ENCODE measurements at regions not wholly inside any gene's neighbourhood (a gene's known extent, or its start where the extent isn't known, plus 50 kb on each side); places are given as distances from the start of the nearest gene placed in this dataset.

DNA sequence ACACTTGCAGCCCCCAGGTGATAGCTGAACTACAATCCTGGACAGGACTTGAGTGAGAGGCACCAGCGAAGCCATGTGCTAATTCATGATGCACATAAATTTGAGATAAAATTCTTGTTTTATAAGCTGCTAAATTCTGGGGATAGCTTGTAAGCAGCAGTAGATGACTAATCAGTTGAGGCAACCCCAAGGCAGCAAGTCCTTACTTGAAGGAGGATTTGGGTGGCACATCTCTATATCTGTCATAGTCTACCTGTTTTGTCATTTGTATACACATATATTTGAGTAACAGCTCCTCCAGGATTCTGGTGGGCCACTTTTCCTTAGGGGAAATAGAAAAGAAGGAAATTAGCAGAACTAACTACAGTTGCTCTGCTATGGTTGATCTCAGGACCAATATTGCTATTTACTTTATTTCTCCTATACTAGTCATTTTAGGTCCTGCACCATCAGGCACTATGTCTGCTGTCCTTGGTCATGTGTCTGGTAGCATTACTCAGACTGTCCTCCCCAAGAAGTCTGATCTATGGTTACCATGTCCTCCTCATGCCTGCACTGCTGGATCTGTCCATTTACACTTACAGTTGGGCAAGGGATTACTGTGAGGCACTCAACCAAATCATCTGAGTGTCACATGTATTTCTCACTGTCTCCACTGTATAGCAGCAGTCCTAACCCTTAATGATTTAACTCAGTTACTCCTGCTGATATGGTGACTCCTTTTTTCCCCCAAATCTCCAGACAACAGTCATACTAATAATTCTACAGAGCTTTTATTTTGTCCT is 436.0 kb upstream of the CWC22 start:
- Histone ChIP-seq H3K27me3 (ENCODE audit: insufficient read depth, low read length, poor library complexity) (no peaks in the 10 kb centered on the region), H3K4me1 (ENCODE audit: control insufficient read depth, low read depth, low read length) (no peaks in the 10 kb centered on the region), H3K36me3 (ENCODE audit: control insufficient read depth, insufficient read depth, low read length) (no peaks in the 10 kb centered on the region), H2BK120ac (ENCODE audit: low read depth, low read length) (no peak overlapping the region), H3K4ac (ENCODE audit: low read depth, low read length) (no peak overlapping the region), H3K79me1 (ENCODE audit: low read length) (no peaks in the 10 kb centered on the region), H3K9ac (ENCODE audit: low read length) (no peak overlapping the region), H4K8ac (ENCODE audit: low read depth, low read length) (no peak overlapping the region), H3K23ac (ENCODE audit: low read length) (no peak overlapping the region), H3K4me3 (ENCODE audit: low read length) (no peak overlapping the region), H3K4me2 (ENCODE audit: low read length) (no peak overlapping the region), H2BK15ac (replicated peaks; ENCODE audit: low read depth) (no peak overlapping the region), H3K18ac (ENCODE audit: low read length) (no peak overlapping the region), H3K79me2 (ENCODE audit: control insufficient read depth, insufficient read depth, low read length) (no peaks in the 10 kb centered on the region), H3K56ac (ENCODE audit: low read length) (no peak overlapping the region), H2BK5ac (ENCODE audit: low read length) (no peak overlapping the region), H3K27ac (ENCODE audit: low read depth, low read length) (no peak overlapping the region), H2AK5ac (ENCODE audit: low read length) (no peak overlapping the region), H4K5ac (ENCODE audit: low read length) (no peak overlapping the region)
- no CpG with 5 or more reads among the region's 1 CpG for WGBS (ENCODE audit: extremely low coverage, insufficient coverage, low lambda C conversion rate)
- no peak for DNase-seq

GRCh38 chr2:180419212-180419611 is 412.1 kb upstream of the CWC22 start:
- DNase-seq: no peak
- no CpG with 5 or more reads among the region's 3 CpGs for WGBS (ENCODE audit: extremely low coverage, insufficient coverage, low lambda C conversion rate)

DNA sequence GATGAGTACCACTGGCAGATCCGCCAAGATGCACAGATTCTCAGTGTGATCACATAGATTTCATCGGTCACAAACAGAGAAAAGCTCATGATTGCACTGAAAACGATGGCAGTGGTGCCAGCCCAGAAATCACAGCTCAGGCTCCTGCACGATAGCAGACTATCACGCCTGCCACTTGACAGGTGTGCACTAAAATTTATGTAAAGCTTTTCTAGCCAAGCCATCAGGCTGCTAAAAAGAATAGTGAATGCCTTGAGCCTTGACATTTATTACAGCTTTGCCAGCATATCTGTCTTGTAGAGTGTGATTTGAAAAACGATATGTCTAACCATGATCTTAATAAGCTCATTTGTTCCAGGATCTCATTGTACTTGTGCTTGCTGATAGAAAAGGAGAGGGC is 409.5 kb upstream of the CWC22 start:
- Histone ChIP-seq H3K27ac (ENCODE audit: low read depth, low read length) (no peak overlapping the region), H4K8ac (ENCODE audit: low read depth, low read length) (no peak overlapping the region), H3K56ac (ENCODE audit: low read length) (no peak overlapping the region), H3K4me2 (ENCODE audit: low read length) (no peak overlapping the region), H3K4me1 (ENCODE audit: control insufficient read depth, low read depth, low read length) (no peaks in the 10 kb centered on the region), H3K27me3 (ENCODE audit: insufficient read depth, low read length, poor library complexity) (no peaks in the 10 kb centered on the region), H2BK15ac (replicated peaks; ENCODE audit: low read depth) (no peak overlapping the region), H4K5ac (ENCODE audit: low read length) (no peak overlapping the region), H3K23ac (ENCODE audit: low read length) (no peak overlapping the region), H2BK120ac (ENCODE audit: low read depth, low read length) (no peak overlapping the region), H2BK5ac (ENCODE audit: low read length) (no peak overlapping the region), H3K79me1 (ENCODE audit: low read length) (no peaks in the 10 kb centered on the region), H3K79me2 (ENCODE audit: control insufficient read depth, insufficient read depth, low read length) (no peaks in the 10 kb centered on the region), H3K4ac (ENCODE audit: low read depth, low read length) (no peak overlapping the region), H2AK5ac (ENCODE audit: low read length) (no peak overlapping the region), H3K36me3 (ENCODE audit: control insufficient read depth, insufficient read depth, low read length) (no peaks in the 10 kb centered on the region), H3K9ac (ENCODE audit: low read length) (no peak overlapping the region), H3K18ac (ENCODE audit: low read length) (no peak overlapping the region), H3K4me3 (ENCODE audit: low read length) (no peak overlapping the region)
- WGBS (ENCODE audit: extremely low coverage, insufficient coverage, low lambda C conversion rate): no CpG with 5 or more reads among the region's 6 CpGs
- DNase-seq: no peak

More at GRCh38 chr2:180419212-180419611, 412.1 kb upstream of the CWC22 start:
- Histone ChIP-seq H2AK5ac (ENCODE audit: low read length) (no peak overlapping the region), H3K9ac (ENCODE audit: low read length) (no peak overlapping the region), H3K4me2 (ENCODE audit: low read length) (no peak overlapping the region), H3K27ac (ENCODE audit: low read depth, low read length) (no peak overlapping the region), H3K23ac (ENCODE audit: low read length) (no peak overlapping the region), H3K56ac (ENCODE audit: low read length) (no peak overlapping the region), H3K36me3 (ENCODE audit: control insufficient read depth, insufficient read depth, low read length) (no peaks in the 10 kb centered on the region), H3K4me1 (ENCODE audit: control insufficient read depth, low read depth, low read length) (no peaks in the 10 kb centered on the region), H4K5ac (ENCODE audit: low read length) (no peak overlapping the region), H3K79me2 (ENCODE audit: control insufficient read depth, insufficient read depth, low read length) (no peaks in the 10 kb centered on the region), H2BK120ac (ENCODE audit: low read depth, low read length) (no peak overlapping the region), H2BK15ac (replicated peaks; ENCODE audit: low read depth) (no peak overlapping the region), H3K27me3 (ENCODE audit: insufficient read depth, low read length, poor library complexity) (no peaks in the 10 kb centered on the region), H3K18ac (ENCODE audit: low read length) (no peak overlapping the region), H3K4me3 (ENCODE audit: low read length) (no peak overlapping the region), H4K8ac (ENCODE audit: low read depth, low read length) (no peak overlapping the region), H3K4ac (ENCODE audit: low read depth, low read length) (no peak overlapping the region), H2BK5ac (ENCODE audit: low read length) (no peak overlapping the region), H3K79me1 (ENCODE audit: low read length) (no peaks in the 10 kb centered on the region)

- no peaks in the 10 kb centered on the region for H3K4me1 ChIP-seq (ENCODE audit: control insufficient read depth, low read depth, low read length)
- H3K27ac ChIP-seq (ENCODE audit: low read depth, low read length): no peak overlapping the region
- no peaks in the 10 kb centered on the region for H3K27me3 ChIP-seq (ENCODE audit: insufficient read depth, low read length, poor library complexity)
- H4K5ac ChIP-seq (ENCODE audit: low read length): no peak overlapping the region
- no CpG with 5 or more reads among the region's 2 CpGs for WGBS (ENCODE audit: extremely low coverage, insufficient coverage, low lambda C conversion rate)
- no peak overlapping the region for H4K8ac ChIP-seq (ENCODE audit: low read depth, low read length)
- no peak overlapping the region for H3K4me2 ChIP-seq (ENCODE audit: low read length)
- H3K36me3 ChIP-seq (ENCODE audit: control insufficient read depth, insufficient read depth, low read length): no peaks in the 10 kb centered on the region
- H2BK120ac ChIP-seq (ENCODE audit: low read depth, low read length): no peak overlapping the region
- H2AK5ac ChIP-seq (ENCODE audit: low read length): no peak overlapping the region
- H3K56ac ChIP-seq (ENCODE audit: low read length): no peak overlapping the region
- H3K9ac ChIP-seq (ENCODE audit: low read length): no peak overlapping the region
- no peak overlapping the region for H2BK15ac ChIP-seq (replicated peaks; ENCODE audit: low read depth)
- no peak overlapping the region for H3K4ac ChIP-seq (ENCODE audit: low read depth, low read length)
- no peak overlapping the region for H2BK5ac ChIP-seq (ENCODE audit: low read length)
- H3K23ac ChIP-seq (ENCODE audit: low read length): no peak overlapping the region
- H3K79me1 ChIP-seq (ENCODE audit: low read length): no peaks in the 10 kb centered on the region
- no peaks in the 10 kb centered on the region for H3K79me2 ChIP-seq (ENCODE audit: control insufficient read depth, insufficient read depth, low read length)
- H3K4me3 ChIP-seq (ENCODE audit: low read length): no peak overlapping the region
- DNase-seq: no peak
- H3K18ac ChIP-seq (ENCODE audit: low read length): no peak overlapping the region
Measured at GRCh38 chr2:180413336-180413735, 406.2 kb upstream of the CWC22 start.

DNA sequence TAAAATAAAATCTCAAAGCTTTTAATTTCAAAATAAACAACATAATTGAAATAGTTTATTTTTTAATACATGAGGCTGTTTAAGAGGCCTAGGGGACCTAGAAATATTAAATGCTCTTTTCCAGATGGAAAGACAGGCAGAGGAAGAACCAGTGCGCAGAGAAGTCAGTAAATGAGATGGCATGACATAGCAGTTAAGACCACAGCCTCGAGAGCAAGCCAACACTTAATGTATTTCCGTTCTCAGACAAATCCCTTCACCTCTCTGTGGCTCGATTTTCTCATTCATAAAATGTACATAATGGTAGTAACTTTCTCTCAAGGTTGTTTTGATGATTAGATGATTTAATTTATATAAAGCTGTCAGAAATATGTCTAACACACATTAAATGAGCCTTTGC is 405.1 kb upstream of the CWC22 start:
- Histone ChIP-seq H4K5ac (ENCODE audit: low read length) (no peak overlapping the region), H3K27ac (ENCODE audit: low read depth, low read length) (no peak overlapping the region), H3K9ac (ENCODE audit: low read length) (no peak overlapping the region)

GRCh38 chr2:180411661-180412060 is 404.6 kb upstream of the CWC22 start:
- Histone ChIP-seq H3K23ac (ENCODE audit: low read length) (no peak overlapping the region), H3K18ac (ENCODE audit: low read length) (no peak overlapping the region), H4K5ac (ENCODE audit: low read length) (no peak overlapping the region), H3K27me3 (ENCODE audit: insufficient read depth, low read length, poor library complexity) (no peaks in the 10 kb centered on the region), H3K4me3 (ENCODE audit: low read length) (no peak overlapping the region), H4K8ac (ENCODE audit: low read depth, low read length) (no peak overlapping the region), H3K36me3 (ENCODE audit: control insufficient read depth, insufficient read depth, low read length) (no peaks in the 10 kb centered on the region), H3K56ac (ENCODE audit: low read length) (no peak overlapping the region), H3K9ac (ENCODE audit: low read length) (no peak overlapping the region), H2BK15ac (replicated peaks; ENCODE audit: low read depth) (no peak overlapping the region), H3K79me1 (ENCODE audit: low read length) (no peaks in the 10 kb centered on the region), H2BK120ac (ENCODE audit: low read depth, low read length) (no peak overlapping the region), H3K4me2 (ENCODE audit: low read length) (no peak overlapping the region), H2AK5ac (ENCODE audit: low read length) (no peak overlapping the region), H3K27ac (ENCODE audit: low read depth, low read length) (no peak overlapping the region), H3K79me2 (ENCODE audit: control insufficient read depth, insufficient read depth, low read length) (no peaks in the 10 kb centered on the region), H3K4me1 (ENCODE audit: control insufficient read depth, low read depth, low read length) (no peaks in the 10 kb centered on the region), H2BK5ac (ENCODE audit: low read length) (no peak overlapping the region), H3K4ac (ENCODE audit: low read depth, low read length) (no peak overlapping the region)
- DNase-seq: no peak
- no CpG with 5 or more reads among the region's 5 CpGs for WGBS (ENCODE audit: extremely low coverage, insufficient coverage, low lambda C conversion rate)

More for the DNA sequence above, 405.1 kb upstream of the CWC22 start:
- no peak overlapping the region for H2BK5ac ChIP-seq (ENCODE audit: low read length)
- H3K79me1 ChIP-seq (ENCODE audit: low read length): no peaks in the 10 kb centered on the region
- H3K56ac ChIP-seq (ENCODE audit: low read length): no peak overlapping the region
- no peak overlapping the region for H2BK120ac ChIP-seq (ENCODE audit: low read depth, low read length)
- no peak overlapping the region for H3K23ac ChIP-seq (ENCODE audit: low read length)
- no peak overlapping the region for H4K8ac ChIP-seq (ENCODE audit: low read depth, low read length)
- no peaks in the 10 kb centered on the region for H3K27me3 ChIP-seq (ENCODE audit: insufficient read depth, low read length, poor library complexity)
- no peaks in the 10 kb centered on the region for H3K36me3 ChIP-seq (ENCODE audit: control insufficient read depth, insufficient read depth, low read length)
- WGBS (ENCODE audit: extremely low coverage, insufficient coverage, low lambda C conversion rate): no CpG with 5 or more reads among the region's 4 CpGs
- H3K79me2 ChIP-seq (ENCODE audit: control insufficient read depth, insufficient read depth, low read length): no peaks in the 10 kb centered on the region
- no peak overlapping the region for H3K4ac ChIP-seq (ENCODE audit: low read depth, low read length)
- no peak for DNase-seq
- no peak overlapping the region for H3K18ac ChIP-seq (ENCODE audit: low read length)
- H2BK15ac ChIP-seq (replicated peaks; ENCODE audit: low read depth): no peak overlapping the region
- no peak overlapping the region for H3K4me2 ChIP-seq (ENCODE audit: low read length)
- no peaks in the 10 kb centered on the region for H3K4me1 ChIP-seq (ENCODE audit: control insufficient read depth, low read depth, low read length)
- no peak overlapping the region for H3K4me3 ChIP-seq (ENCODE audit: low read length)
- no peak overlapping the region for H2AK5ac ChIP-seq (ENCODE audit: low read length)

Data from mesendoderm (in vitro differentiated cells).